Uterus (tissue), 3 donors: ENCODE measurements at regions not wholly inside any gene's neighbourhood (a gene's known extent, or its start where the extent isn't known, plus 50 kb on each side); places are given as distances from the start of the nearest gene placed in this dataset.

Experiments
- DNase-seq, 2 donors: peaks; one replicate each; pipeline ENCODE4 v3.0.0-alpha.2; 2019 to 2020
- H3K27ac ChIP-seq, 2 donors: fragments of 200-600 bp; sonication (generic); 1 replicate in 1 of 2; 2 replicates in 1 of 2; pipeline ENCODE4 v1.5.1; 2016 to 2018
- H3K27me3 ChIP-seq, 2 donors: fragments of 200-600 bp; sonication (generic); one replicate each; pipeline ENCODE4 v1.5.1; 2018 to 2019; ENCODE audit warnings: control low read depth in 1 of 2
- H3K36me3 ChIP-seq, 2 donors: fragments of 200-600 bp; sonication (generic); one replicate each; pipeline ENCODE4 v1.5.1; 2019; ENCODE audit warnings: control low read depth in 1 of 2
- H3K4me1 ChIP-seq, 2 donors: fragments of 200-600 bp; sonication (generic); one replicate each; pipeline ENCODE4 v1.5.1; 2018 to 2019; ENCODE audit warnings: control low read depth in 1 of 2
- H3K4me3 ChIP-seq, 2 donors: fragments of 200-600 bp; sonication (generic); 1 replicate in 1 of 2; 2 replicates in 1 of 2; pipeline ENCODE4 v1.5.1; 2018 to 2019; ENCODE audit warnings: mild to moderate bottlenecking in 1 of 2
- H3K9me3 ChIP-seq, 2 donors: fragments of 200-600 bp; sonication (generic); one replicate each; pipeline ENCODE4 v1.5.1; 2019; ENCODE audit warnings: control low read depth in 1 of 2
- POLR2A ChIP-seq, 2 donors: fragments of 450-650 bp; IDR thresholded peaks; one replicate each; pipeline ENCODE4 v1.6.1; 2016; ENCODE audit warnings: antibody characterized with exemption in 2 of 2, mild to moderate bottlenecking in 1 of 2, moderate library complexity in 1 of 2
- intact Hi-C: fragments of 100-400 bp; cut with DNase I; formaldehyde crosslinking; loops from one replicate; pipeline ENCODE4 v1.15.1; 2023; ENCODE audit warnings: low total_unique reads
- TF ChIP-seq, protein P1 (sequence below), 4 experiments: fragments of 200-600 bp in 2 of 4; fragments of 450-650 bp in 2 of 4; sonication (generic) in 2 of 4; IDR thresholded peaks; one replicate each; pipeline ENCODE4 v1.5.1; 2016 to 2019; ENCODE audit warnings: antibody characterized with exemption in 4 of 4, mild to moderate bottlenecking in 2 of 4, moderate library complexity in 1 of 4
- donor health status: DM: yes; HTN: yes; CAD: no.

- Histone ChIP-seq H3K27me3 (no peaks in the 10 kb centered on the region), H3K27ac (no peak overlapping the region), H3K4me3 (no peak overlapping the region), H3K4me1 (no peaks in the 10 kb centered on the region), H3K9me3 (no peaks in the 10 kb centered on the region), H3K36me3 (no peaks in the 10 kb centered on the region)
- intact Hi-C loops = no loop called here
- TF ChIP-seq POLR2A (IDR thresholded peaks at IDR 0.05) = no peak
- TF ChIP-seq, protein P1, sequence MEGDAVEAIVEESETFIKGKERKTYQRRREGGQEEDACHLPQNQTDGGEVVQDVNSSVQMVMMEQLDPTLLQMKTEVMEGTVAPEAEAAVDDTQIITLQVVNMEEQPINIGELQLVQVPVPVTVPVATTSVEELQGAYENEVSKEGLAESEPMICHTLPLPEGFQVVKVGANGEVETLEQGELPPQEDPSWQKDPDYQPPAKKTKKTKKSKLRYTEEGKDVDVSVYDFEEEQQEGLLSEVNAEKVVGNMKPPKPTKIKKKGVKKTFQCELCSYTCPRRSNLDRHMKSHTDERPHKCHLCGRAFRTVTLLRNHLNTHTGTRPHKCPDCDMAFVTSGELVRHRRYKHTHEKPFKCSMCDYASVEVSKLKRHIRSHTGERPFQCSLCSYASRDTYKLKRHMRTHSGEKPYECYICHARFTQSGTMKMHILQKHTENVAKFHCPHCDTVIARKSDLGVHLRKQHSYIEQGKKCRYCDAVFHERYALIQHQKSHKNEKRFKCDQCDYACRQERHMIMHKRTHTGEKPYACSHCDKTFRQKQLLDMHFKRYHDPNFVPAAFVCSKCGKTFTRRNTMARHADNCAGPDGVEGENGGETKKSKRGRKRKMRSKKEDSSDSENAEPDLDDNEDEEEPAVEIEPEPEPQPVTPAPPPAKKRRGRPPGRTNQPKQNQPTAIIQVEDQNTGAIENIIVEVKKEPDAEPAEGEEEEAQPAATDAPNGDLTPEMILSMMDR (IDR thresholded peaks at IDR 0.05) = no peak
- no peak for DNase-seq
Measured at GRCh38 chr17:33504571-33504970, 211.5 kb upstream of the ASIC2 start.

DNA sequence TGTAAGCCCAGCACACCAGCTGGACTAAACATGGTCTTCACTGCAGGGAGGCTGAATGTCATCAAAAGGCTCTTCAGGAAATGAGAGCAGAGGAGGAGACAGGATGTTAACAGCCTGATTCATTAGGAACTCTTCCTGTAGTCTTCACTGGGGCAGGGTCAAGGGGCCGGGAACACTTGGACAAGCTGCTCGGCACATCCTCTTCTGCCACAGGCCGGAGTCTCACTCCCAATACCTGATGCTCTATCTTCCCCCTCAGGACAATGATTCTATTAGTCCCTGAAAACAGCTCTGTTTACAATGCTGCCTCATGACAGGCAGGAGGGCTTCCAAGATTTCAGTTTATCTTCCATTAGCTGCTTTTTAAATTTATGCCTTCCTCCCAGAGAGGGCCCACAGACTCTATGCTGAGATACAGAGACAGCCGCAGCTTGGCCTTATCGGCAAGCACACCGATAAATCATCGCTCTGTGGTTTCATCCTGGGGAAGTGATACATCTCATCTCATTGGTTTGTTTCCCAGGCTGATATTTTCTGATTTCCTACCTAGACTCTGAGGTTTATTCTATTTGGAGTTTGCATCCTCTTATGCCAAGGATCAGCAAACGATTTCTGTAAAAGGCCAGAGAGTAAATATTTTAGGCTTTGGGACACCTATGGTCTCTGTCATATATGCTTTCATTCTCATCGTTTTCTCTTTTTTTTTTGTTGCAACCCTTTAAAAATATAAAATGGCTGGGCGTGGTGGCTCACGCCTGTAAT lies 214.0 kb upstream of the ASIC2 start:
- H3K9me3 ChIP-seq = no peaks in the 10 kb centered on the region
- no peaks in the 10 kb centered on the region for H3K27me3 ChIP-seq
- TF ChIP-seq POLR2A (IDR thresholded peaks at IDR 0.05) = no peak
- TF ChIP-seq, protein P1 (IDR thresholded peaks at IDR 0.05) = no peak
- DNase-seq = peak; percentile 33 to 55
- intact Hi-C loops = no loop called here
- no peaks in the 10 kb centered on the region for H3K36me3 ChIP-seq
- no peaks in the 10 kb centered on the region for H3K4me1 ChIP-seq
- H3K4me3 ChIP-seq = no peak overlapping the region
- peak overlapping the region; percentile 29 to 36 for H3K27ac ChIP-seq

DNA sequence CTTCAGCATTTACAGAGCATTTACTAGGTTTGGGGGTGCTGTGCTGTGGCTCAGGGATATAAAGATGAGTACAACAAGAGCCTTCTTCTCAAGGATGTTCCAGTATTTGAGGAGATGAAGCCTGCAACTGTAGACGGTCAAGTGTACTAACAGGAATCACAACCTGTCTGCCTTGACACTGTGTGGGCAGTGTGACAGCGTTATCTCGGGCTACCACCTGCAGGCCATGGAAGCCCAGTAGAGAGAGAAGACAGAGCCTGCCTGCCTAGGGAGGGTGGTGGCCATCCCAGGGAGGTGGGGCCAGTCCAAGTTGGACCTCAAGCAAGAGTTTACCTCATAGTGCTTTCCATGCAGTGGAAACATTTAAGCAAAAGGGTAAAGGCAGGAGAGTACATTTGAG lies 215.1 kb upstream of the ASIC2 start:
- Histone ChIP-seq H3K27ac (no peak overlapping the region), H3K27me3 (no peaks in the 10 kb centered on the region), H3K9me3 (no peaks in the 10 kb centered on the region), H3K4me3 (no peak overlapping the region), H3K36me3 (no peaks in the 10 kb centered on the region), H3K4me1 (no peaks in the 10 kb centered on the region)
- TF ChIP-seq, protein P1 (IDR thresholded peaks at IDR 0.05) = no peak
- no peak for TF ChIP-seq POLR2A (IDR thresholded peaks at IDR 0.05)
- DNase-seq = no peak
- intact Hi-C loops = no loop called here

GRCh38 chr17:33509331-33509730 lies 216.2 kb upstream of the ASIC2 start:
- Histone ChIP-seq H3K4me3 (no peak overlapping the region), H3K27me3 (no peaks in the 10 kb centered on the region), H3K9me3 (no peaks in the 10 kb centered on the region), H3K4me1 (no peaks in the 10 kb centered on the region), H3K36me3 (no peaks in the 10 kb centered on the region), H3K27ac (no peak overlapping the region)
- TF ChIP-seq, protein P1 (IDR thresholded peaks at IDR 0.05) = no peak
- no peak for TF ChIP-seq POLR2A (IDR thresholded peaks at IDR 0.05)
- no peak for DNase-seq
- intact Hi-C loops = no loop called here

DNA sequence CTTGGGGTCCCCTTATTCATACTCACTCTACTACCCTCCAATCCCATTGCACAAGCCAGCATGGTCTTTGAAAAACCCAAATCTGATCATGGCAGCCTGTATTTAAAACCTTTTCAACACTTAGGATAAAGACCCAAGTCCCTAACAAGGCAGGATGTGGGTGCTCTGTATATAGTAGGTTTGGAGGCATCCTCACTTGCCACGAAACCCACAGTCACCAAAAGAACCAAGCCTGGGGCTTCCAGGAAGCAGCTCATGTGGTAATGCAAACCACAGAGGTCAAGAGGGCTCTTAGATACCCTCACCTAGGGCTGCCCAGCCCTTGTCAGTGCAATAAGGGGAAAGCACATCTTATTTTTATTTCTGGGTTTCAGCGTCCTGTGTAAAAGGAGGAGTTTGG lies 218.6 kb upstream of the ASIC2 start:
- Histone ChIP-seq H3K27me3 (no peaks in the 10 kb centered on the region), H3K4me1 (no peaks in the 10 kb centered on the region), H3K27ac (no peak overlapping the region), H3K36me3 (no peaks in the 10 kb centered on the region), H3K9me3 (no peaks in the 10 kb centered on the region), H3K4me3 (no peak overlapping the region)
- intact Hi-C loops = no loop called here
- no peak for DNase-seq
- TF ChIP-seq, protein P1 (IDR thresholded peaks at IDR 0.05) = no peak
- no peak for TF ChIP-seq POLR2A (IDR thresholded peaks at IDR 0.05)
